ENCODE measurements at regions not wholly inside any gene's neighbourhood (a gene's known extent, or its start where the extent isn't known, plus 50 kb on each side); places are given as distances from the start of the nearest gene placed in this dataset.

DNA sequence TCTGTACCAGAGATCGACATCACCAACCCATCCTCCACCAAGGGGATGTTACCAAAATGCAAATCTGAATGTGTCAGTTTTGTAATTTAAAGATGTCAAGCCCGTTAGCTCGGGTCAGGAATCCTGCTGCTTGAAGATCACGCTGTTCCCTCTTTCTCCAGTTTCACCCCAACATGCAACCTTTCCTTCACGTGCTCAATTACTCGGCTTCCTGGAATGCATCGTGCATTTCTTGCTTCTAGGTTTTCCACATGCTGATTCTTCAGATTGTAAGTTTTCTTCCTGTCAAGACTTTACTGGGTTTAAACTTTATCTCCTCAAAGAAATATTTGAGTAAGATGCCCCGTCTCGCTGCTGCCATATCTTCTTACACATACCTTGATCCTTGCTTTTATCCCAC is 209.5 kb upstream of the SNX2 start:
- FAIRE-seq (no peak), DNase-seq (ENCODE audit: insufficient read length, low spot score) (no peak)
- TF ChIP-seq, protein P1, sequence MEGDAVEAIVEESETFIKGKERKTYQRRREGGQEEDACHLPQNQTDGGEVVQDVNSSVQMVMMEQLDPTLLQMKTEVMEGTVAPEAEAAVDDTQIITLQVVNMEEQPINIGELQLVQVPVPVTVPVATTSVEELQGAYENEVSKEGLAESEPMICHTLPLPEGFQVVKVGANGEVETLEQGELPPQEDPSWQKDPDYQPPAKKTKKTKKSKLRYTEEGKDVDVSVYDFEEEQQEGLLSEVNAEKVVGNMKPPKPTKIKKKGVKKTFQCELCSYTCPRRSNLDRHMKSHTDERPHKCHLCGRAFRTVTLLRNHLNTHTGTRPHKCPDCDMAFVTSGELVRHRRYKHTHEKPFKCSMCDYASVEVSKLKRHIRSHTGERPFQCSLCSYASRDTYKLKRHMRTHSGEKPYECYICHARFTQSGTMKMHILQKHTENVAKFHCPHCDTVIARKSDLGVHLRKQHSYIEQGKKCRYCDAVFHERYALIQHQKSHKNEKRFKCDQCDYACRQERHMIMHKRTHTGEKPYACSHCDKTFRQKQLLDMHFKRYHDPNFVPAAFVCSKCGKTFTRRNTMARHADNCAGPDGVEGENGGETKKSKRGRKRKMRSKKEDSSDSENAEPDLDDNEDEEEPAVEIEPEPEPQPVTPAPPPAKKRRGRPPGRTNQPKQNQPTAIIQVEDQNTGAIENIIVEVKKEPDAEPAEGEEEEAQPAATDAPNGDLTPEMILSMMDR (IDR thresholded peaks at IDR 0.05; ENCODE audit: insufficient read depth, missing control alignments): no peak

DNA sequence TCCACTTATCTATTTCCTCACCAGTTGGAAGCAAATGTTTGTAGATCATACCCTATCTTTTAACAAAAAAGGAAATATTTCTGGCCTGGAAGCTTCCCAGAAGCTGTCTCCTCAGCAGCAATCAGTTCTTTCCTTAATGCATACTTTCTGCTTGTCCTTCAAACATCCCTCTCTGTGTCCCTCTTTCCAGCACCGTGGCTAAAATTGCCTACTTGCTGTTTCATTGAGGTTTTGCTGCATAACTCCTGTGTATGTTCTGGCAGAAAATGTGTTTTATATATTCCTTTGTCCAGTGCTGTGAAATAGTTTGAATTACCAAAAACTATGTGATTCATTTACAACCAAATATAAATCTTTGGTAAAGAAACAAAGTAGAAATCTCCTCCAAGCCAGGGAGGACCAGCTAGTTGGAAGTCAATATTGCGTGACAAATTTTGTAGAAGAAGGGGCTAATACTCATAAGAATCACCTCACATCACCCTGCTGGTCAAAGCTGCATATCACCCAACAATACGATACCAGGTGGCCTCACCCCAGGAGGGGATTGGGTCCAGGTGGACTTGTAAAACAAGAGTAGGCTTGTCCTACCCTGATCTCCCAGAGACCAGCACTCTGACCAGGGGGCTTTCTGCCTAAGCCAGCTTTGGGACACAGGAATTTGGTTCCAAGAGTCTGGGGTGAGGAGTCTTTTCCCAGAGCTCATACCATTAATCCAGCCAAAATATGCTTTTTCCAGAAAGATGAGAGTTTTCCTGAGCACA is 198.4 kb upstream of the SNX2 start:
- no peak for FAIRE-seq
- TF ChIP-seq, protein P1 (IDR thresholded peaks at IDR 0.05; ENCODE audit: insufficient read depth, missing control alignments): no peak

DNA sequence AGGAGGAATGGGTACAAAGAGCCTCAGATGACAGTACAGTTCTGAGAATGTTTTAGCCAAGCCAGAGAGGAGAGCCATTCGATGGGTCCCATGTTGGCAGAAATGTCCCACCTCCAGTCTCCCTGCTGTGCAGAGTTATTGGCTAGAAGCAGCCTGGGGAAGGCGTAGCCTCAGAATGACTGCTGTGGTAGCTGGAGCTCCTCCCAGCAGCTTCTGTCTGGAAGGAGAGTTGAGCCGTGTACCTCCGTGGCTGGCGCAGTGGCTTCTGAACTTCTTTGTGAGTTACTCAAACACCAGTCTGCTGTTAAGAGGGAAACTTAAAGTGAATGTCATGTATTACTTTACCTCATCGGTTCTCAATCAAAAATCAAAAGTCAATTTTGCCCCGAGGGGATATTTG is 193.3 kb upstream of the SNX2 start:
- DNase-seq (ENCODE audit: insufficient read length, low spot score): no peak
- FAIRE-seq: no peak
- TF ChIP-seq, protein P1 (IDR thresholded peaks at IDR 0.05; ENCODE audit: insufficient read depth, missing control alignments): no peak

More for the DNA sequence above, 198.4 kb upstream of the SNX2 start:
- no peak for DNase-seq (ENCODE audit: insufficient read length, low spot score)

DNA sequence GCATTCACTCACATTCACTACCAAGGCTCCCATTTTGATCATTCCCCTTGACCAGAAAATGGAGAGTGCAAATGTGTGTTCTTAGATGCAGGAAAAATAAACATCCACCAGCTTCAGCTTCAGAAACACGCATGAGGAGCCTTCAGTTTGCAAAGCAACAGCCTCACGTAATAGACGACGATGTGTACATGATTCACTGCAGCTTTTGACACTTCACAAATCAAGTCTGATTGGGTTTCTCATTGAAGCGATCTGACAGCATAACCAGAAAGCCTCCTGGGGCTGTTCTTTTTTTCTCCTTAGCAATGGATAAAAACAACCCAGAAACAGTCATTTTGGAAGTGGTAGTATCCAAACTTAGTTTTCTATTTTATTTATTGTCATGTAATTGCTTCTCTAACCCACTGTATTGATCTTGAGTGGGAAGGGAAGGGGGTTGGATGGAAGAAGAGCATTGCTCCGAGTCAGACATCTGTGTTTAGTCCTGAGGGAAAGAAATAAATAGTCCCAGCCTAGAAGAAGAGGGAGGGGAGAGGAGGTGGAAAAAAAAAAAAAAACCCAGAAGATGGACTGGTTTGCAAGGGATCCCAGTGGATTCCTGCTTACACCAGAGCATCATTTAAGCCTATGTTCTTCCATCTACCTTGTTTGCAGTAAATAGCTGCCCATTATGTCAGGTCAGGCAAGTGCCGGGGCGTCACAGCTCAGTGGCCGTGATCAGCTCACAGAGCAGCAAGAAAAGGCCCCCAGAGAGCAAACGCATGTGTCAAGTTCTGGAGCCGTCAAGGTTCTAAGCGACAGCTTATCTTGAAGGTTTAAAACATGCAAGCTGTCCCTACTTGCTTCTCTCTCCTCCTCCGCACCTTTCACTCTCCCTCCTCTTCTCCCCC is 190.2 kb upstream of the SNX2 start:
- TF ChIP-seq, protein P1 (IDR thresholded peaks at IDR 0.05; ENCODE audit: insufficient read depth, missing control alignments): no peak
- no peak for FAIRE-seq
- DNase-seq (ENCODE audit: insufficient read length, low spot score): no peak

DNA sequence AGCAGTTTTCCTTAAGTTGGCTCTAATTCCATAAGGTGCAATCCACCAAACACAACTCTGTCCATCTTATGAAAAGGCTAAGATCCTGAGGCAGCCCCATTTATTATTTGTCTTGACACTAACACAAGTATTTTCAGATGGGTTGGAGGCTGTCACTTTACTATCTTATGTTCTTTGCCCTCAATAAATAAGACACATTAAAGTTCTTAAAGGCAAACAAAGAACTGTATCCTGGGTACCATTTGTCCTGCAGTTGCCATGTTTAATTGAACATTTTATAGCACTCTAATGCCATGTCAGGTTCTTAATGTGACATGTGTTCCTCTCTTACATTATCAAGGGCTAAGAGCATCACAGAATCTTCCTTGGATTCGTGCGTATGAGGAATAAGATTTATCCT is 189.5 kb upstream of the SNX2 start:
- DNase-seq (ENCODE audit: insufficient read length, low spot score) (no peak), FAIRE-seq (no peak)
- TF ChIP-seq, protein P1 (IDR thresholded peaks at IDR 0.05; ENCODE audit: insufficient read depth, missing control alignments): no peak

DNA sequence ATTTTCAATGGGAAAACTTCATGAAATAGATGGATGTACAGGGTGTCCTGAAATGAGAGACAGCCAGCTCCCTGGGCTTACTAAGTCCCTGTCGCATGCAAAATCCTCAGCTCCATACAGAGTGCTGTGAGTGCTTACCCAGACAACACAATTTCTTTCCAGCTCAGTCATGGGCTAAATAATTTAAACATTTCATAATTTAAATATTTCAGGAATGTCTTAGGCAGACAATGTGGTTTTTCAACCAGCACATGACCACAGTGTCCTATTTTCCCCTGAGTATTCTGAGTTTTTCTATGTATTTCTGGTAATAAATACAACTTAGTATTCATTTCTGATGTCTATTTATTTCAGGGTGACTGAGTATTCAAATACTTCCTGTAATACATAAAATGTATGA is 188.5 kb upstream of the SNX2 start:
- DNase-seq (ENCODE audit: insufficient read length, low spot score): no peak
- TF ChIP-seq, protein P1 (IDR thresholded peaks at IDR 0.05; ENCODE audit: insufficient read depth, missing control alignments): no peak
- FAIRE-seq: no peak

Measured in D721Med (cell line).